H9 (cell line): ENCODE measurements at regions not wholly inside any gene's neighbourhood (a gene's known extent, or its start where the extent isn't known, plus 50 kb on each side); places are given as distances from the start of the nearest gene placed in this dataset.

Experiments
- DNase-seq: peaks from one replicate; pipeline ENCODE4 v3.0.0-alpha.2; 2017
- H2AFZ ChIP-seq: one replicate; pipeline ENCODE4 v1.6.1; 2013; ENCODE audit warnings: mild to moderate bottlenecking, low read length, control low read depth, moderate library complexity
- H2AK5ac ChIP-seq: 2 replicates; pipeline ENCODE4 v1.6.1; 2013; ENCODE audit warnings: low read length, control low read depth, mixed read lengths; ENCODE audit not compliant: insufficient read length
- H2BK120ac ChIP-seq: one replicate; pipeline ENCODE4 v1.6.1; 2013; ENCODE audit warnings: low read depth, mild to moderate bottlenecking, low read length, control low read depth, inconsistent platforms; ENCODE audit not compliant: poor library complexity, severe bottlenecking
- H2BK12ac ChIP-seq: 2 replicates; pipeline ENCODE4 v1.6.1; 2013; ENCODE audit warnings: low read length, control low read depth, mixed read lengths, low read depth; ENCODE audit not compliant: insufficient read length
- H2BK15ac ChIP-seq: 2 replicates; pipeline ENCODE4 v1.6.1; 2013; ENCODE audit warnings: low read depth, low read length, control low read depth
- H2BK20ac ChIP-seq: one replicate; pipeline ENCODE4 v1.6.1; 2013; ENCODE audit warnings: low read depth, mild to moderate bottlenecking, low read length, control low read depth, inconsistent platforms; ENCODE audit not compliant: poor library complexity, severe bottlenecking
- H2BK5ac ChIP-seq: 2 replicates; pipeline ENCODE4 v1.6.1; 2013; ENCODE audit warnings: low read length, control low read depth, mixed read lengths; ENCODE audit not compliant: insufficient read length
- H3K14ac ChIP-seq: 2 replicates; pipeline ENCODE4 v1.6.1; 2013; ENCODE audit warnings: low read length, control low read depth; ENCODE audit not compliant: insufficient read depth
- H3K18ac ChIP-seq: 2 replicates; pipeline ENCODE4 v1.6.1; 2013; ENCODE audit warnings: low read depth, mild to moderate bottlenecking, mixed read lengths, low read length, control low read depth; ENCODE audit not compliant: insufficient read length
- H3K23ac ChIP-seq: 2 replicates; pipeline ENCODE4 v1.6.1; 2013; ENCODE audit warnings: low read length, control low read depth, mixed read lengths, low read depth; ENCODE audit not compliant: insufficient read length
- H3K23me2 ChIP-seq: 2 replicates; pipeline ENCODE4 v1.6.1; 2013; ENCODE audit warnings: low read depth, mild to moderate bottlenecking, mixed read lengths, low read length, control low read depth; ENCODE audit not compliant: insufficient read length, poor library complexity, severe bottlenecking
- H3K27ac ChIP-seq: 2 replicates; pipeline ENCODE4 v1.5.1; 2013; ENCODE audit warnings: low read length, control low read depth, mixed read lengths, low read depth; ENCODE audit not compliant: insufficient read length
- H3K27me3 ChIP-seq: 2 replicates; pipeline ENCODE4 v1.6.1; 2013; ENCODE audit warnings: low read length, control low read depth, inconsistent platforms; ENCODE audit not compliant: insufficient read depth
- H3K4ac ChIP-seq: 2 replicates; pipeline ENCODE4 v1.6.1; 2013; ENCODE audit warnings: low read depth, mild to moderate bottlenecking, control low read depth, inconsistent platforms, low read length, moderate library complexity
- H3K4me1 ChIP-seq: 2 replicates; pipeline ENCODE4 v1.6.1; 2013; ENCODE audit warnings: low read length, control low read depth, inconsistent platforms; ENCODE audit not compliant: insufficient read depth
- H3K4me2 ChIP-seq: 2 replicates; pipeline ENCODE4 v1.6.1; 2013; ENCODE audit warnings: low read length, control low read depth, mixed read lengths; ENCODE audit not compliant: insufficient read length, insufficient read depth
- H3K56ac ChIP-seq: 2 replicates; pipeline ENCODE4 v1.6.1; 2013; ENCODE audit warnings: low read depth, mild to moderate bottlenecking, mixed read lengths, low read length, control low read depth; ENCODE audit not compliant: insufficient read length
- H3K79me1 ChIP-seq: 2 replicates; pipeline ENCODE4 v1.6.1; 2013; ENCODE audit warnings: low read depth, mild to moderate bottlenecking, moderate library complexity, low read length, control low read depth, inconsistent platforms; ENCODE audit not compliant: insufficient read depth, poor library complexity, severe bottlenecking
- H3K79me2 ChIP-seq: 2 replicates; pipeline ENCODE4 v1.6.1; 2013; ENCODE audit warnings: low read length, control low read depth, inconsistent platforms; ENCODE audit not compliant: insufficient read depth
- H3K9ac ChIP-seq: 2 replicates; pipeline ENCODE4 v1.6.1; 2013; ENCODE audit warnings: low read length, control low read depth, mixed read lengths; ENCODE audit not compliant: insufficient read length; ENCODE audit errors: extremely low read depth
- H3K9me3 ChIP-seq: one replicate; pipeline ENCODE4 v1.6.1; 2013; ENCODE audit warnings: low read depth, low read length, inconsistent platforms; ENCODE audit not compliant: control insufficient read depth
- H3T11ph ChIP-seq: one replicate; pipeline ENCODE4 v1.6.1; 2013; ENCODE audit warnings: mild to moderate bottlenecking, low read length, control low read depth, inconsistent platforms
- H4K20me1 ChIP-seq: one replicate; pipeline ENCODE4 v1.6.1; 2013; ENCODE audit not compliant: control insufficient read depth, insufficient read length, insufficient read depth
- H4K5ac ChIP-seq: 2 replicates; pipeline ENCODE4 v1.6.1; 2013; ENCODE audit warnings: low read depth, mild to moderate bottlenecking, mixed read lengths, low read length, control low read depth; ENCODE audit not compliant: insufficient read length
- H4K8ac ChIP-seq: replicated peaks from 2 replicates; pipeline ENCODE4 v1.6.1; 2013; ENCODE audit warnings: low read length, control low read depth, mixed read lengths, low read depth; ENCODE audit not compliant: insufficient read length
- H4K91ac ChIP-seq: 2 replicates; pipeline ENCODE4 v1.6.1; 2013; ENCODE audit warnings: low read depth, mild to moderate bottlenecking, moderate library complexity, mixed read lengths, low read length, control low read depth; ENCODE audit not compliant: insufficient read length
- H3K27ac Mint-ChIP-seq, 3 experiments: 2 replicates in 2 of 3; 3 replicates in 1 of 3; pipeline ENCODE4 v1.8.0; 2020 to 2021; ENCODE audit warnings: mixed read lengths in 3 of 3, mild to moderate bottlenecking in 1 of 3, moderate library complexity in 1 of 3
- H3K27me3 Mint-ChIP-seq: 2 replicates; pipeline ENCODE4 v1.8.0; 2021; ENCODE audit warnings: low read depth, mild to moderate bottlenecking, moderate library complexity, mixed read lengths
- H3K36me3 Mint-ChIP-seq, 3 experiments: 2 replicates in 2 of 3; 3 replicates in 1 of 3; pipeline ENCODE4 v1.8.0; 2020 to 2021; ENCODE audit warnings: low read depth in 3 of 3, mixed read lengths in 3 of 3; ENCODE audit not compliant: insufficient read depth in 1 of 3
- H3K4me1 Mint-ChIP-seq, 2 experiments: 2 replicates each; pipeline ENCODE4 v1.8.0; 2020; ENCODE audit warnings: mixed read lengths in 2 of 2
- H3K4me3 Mint-ChIP-seq, 2 experiments: 2 replicates in 1 of 2; 3 replicates in 1 of 2; pipeline ENCODE4 v1.8.0; 2020 to 2021; ENCODE audit warnings: mild to moderate bottlenecking in 2 of 2, mixed read lengths in 2 of 2, moderate library complexity in 1 of 2
- H3K9me3 Mint-ChIP-seq, 2 experiments: 2 replicates in 1 of 2; 3 replicates in 1 of 2; pipeline ENCODE4 v1.8.0; 2020; ENCODE audit warnings: mild to moderate bottlenecking in 2 of 2, mixed read lengths in 2 of 2, moderate library complexity in 1 of 2
- WGBS: extraction: QIAGEN DNeasy Blood & Tissue Kit; methylation state at CpG from one replicate; pipeline ENCODE4 v1.1.7; 2013; ENCODE audit warnings: missing lambda C conversion rate, low lambda C conversion rate, mixed read lengths; ENCODE audit not compliant: insufficient read length; ENCODE audit errors: extremely low coverage; 5-methylcytosine and 5-hydroxymethylcytosine counted together
- TF ChIP-seq, protein P1 (sequence below): fragments of 200-600 bp; sonication (generic); conservative IDR thresholded peaks from 3 replicates; pipeline ENCODE4 v1.8.0; 2021; ENCODE audit warnings: antibody characterized with exemption, mild to moderate bottlenecking

DNA sequence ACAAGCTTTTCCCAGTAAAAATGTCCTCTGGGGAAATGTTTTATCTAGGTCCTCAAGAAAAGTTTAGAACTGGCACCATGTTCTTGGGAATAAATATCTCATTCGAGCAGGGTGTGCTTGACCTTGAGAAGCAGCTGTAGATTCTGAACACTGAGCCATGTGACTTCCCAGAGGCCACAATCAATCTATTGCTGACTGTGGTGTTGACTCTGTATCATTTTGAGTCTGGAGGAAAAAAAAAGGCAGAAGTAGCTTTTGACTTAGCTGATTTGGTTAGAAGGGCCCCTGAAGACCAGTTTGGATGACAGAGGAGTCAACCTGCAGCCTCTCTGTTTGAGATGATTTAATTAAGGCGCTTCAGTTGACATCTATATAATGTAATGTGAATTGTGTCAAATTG is 592.4 kb upstream of the SEL1L start:
- H3T11ph ChIP-seq = no peak overlapping the region
- H2BK5ac ChIP-seq = no peak overlapping the region
- H2BK20ac ChIP-seq = no peak overlapping the region
- no peaks in the 10 kb centered on the region for H3K9me3 Mint-ChIP-seq
- no peaks in the 10 kb centered on the region for H3K27me3 Mint-ChIP-seq
- no peak overlapping the region for H4K91ac ChIP-seq
- no CpG with 5 or more reads among the region's 2 CpGs for WGBS
- no peaks in the 10 kb centered on the region for H3K4me1 ChIP-seq
- no peak for DNase-seq
- H3K4me1 Mint-ChIP-seq = peaks cover 0 to 4% of the 10 kb centered on the region in 2 experiments
- no peak overlapping the region for H3K23ac ChIP-seq
- no peak overlapping the region for H2BK120ac ChIP-seq
- no peak overlapping the region for H3K4me2 ChIP-seq
- H2AFZ ChIP-seq = no peak overlapping the region
- H3K36me3 Mint-ChIP-seq = no peaks in the 10 kb centered on the region
- H3K14ac ChIP-seq = no peak overlapping the region
- H3K9me3 ChIP-seq = no peaks in the 10 kb centered on the region
- H3K23me2 ChIP-seq = no peaks in the 10 kb centered on the region
- no peak overlapping the region for H2AK5ac ChIP-seq
- no peak overlapping the region for H3K4ac ChIP-seq
- no peak overlapping the region for H3K4me3 Mint-ChIP-seq
- no peak overlapping the region for H3K56ac ChIP-seq
- H2BK15ac ChIP-seq = no peak overlapping the region
- H3K79me1 ChIP-seq = no peaks in the 10 kb centered on the region
- H4K5ac ChIP-seq = no peak overlapping the region
- H3K27ac Mint-ChIP-seq = no peak overlapping the region
- no peak overlapping the region for H2BK12ac ChIP-seq
- H4K8ac ChIP-seq = no peak overlapping the region
- H3K18ac ChIP-seq = no peak overlapping the region
- H3K27ac ChIP-seq = no peak overlapping the region
- no peak overlapping the region for H3K9ac ChIP-seq
- TF ChIP-seq, protein P1, sequence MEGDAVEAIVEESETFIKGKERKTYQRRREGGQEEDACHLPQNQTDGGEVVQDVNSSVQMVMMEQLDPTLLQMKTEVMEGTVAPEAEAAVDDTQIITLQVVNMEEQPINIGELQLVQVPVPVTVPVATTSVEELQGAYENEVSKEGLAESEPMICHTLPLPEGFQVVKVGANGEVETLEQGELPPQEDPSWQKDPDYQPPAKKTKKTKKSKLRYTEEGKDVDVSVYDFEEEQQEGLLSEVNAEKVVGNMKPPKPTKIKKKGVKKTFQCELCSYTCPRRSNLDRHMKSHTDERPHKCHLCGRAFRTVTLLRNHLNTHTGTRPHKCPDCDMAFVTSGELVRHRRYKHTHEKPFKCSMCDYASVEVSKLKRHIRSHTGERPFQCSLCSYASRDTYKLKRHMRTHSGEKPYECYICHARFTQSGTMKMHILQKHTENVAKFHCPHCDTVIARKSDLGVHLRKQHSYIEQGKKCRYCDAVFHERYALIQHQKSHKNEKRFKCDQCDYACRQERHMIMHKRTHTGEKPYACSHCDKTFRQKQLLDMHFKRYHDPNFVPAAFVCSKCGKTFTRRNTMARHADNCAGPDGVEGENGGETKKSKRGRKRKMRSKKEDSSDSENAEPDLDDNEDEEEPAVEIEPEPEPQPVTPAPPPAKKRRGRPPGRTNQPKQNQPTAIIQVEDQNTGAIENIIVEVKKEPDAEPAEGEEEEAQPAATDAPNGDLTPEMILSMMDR = no peak
- no peaks in the 10 kb centered on the region for H3K79me2 ChIP-seq
- H3K27me3 ChIP-seq = no peaks in the 10 kb centered on the region
- H4K20me1 ChIP-seq = no peaks in the 10 kb centered on the region
